WI38 (cell line): ENCODE measurements at regions not wholly inside any gene's neighbourhood (a gene's known extent, or its start where the extent isn't known, plus 50 kb on each side); places are given as distances from the start of the nearest gene placed in this dataset.
"Not testable (repeated sequence)": the region's sequence is repeated elsewhere in the genome, so short reads cannot be mapped to it uniquely, and the experiment has no call there.

ENCODE experiments used
- H3K4me3 ChIP-seq: 2 replicates; pipeline ENCODE4 v1.5.1; 2011; ENCODE audit warnings: low read depth, mild to moderate bottlenecking, control low read depth, low read length
- CTCF ChIP-seq: IDR thresholded peaks from 2 replicates; pipeline ENCODE4 v1.5.1; 2012; ENCODE audit warnings: low read depth, mild to moderate bottlenecking, control low read depth, low read length

- no peak for TF ChIP-seq CTCF
- no peak overlapping the region for H3K4me3 ChIP-seq
Observed at GRCh38 chr3:80734483-80734882, 966.7 kb upstream of the ROBO1 start.

GRCh38 chr3:80733522-80734176 lies 965.9 kb upstream of the ROBO1 start:
- TF ChIP-seq CTCF: no peak
- no peak overlapping the region for H3K4me3 ChIP-seq

GRCh38 chr3:80727561-80727960 lies 959.8 kb upstream of the ROBO1 start:
- not testable (repeated sequence) for H3K4me3 ChIP-seq

- H3K4me3 ChIP-seq: not testable (repeated sequence)
Observed at GRCh38 chr3:80709597-80710322, 942.0 kb upstream of the ROBO1 start.

GRCh38 chr3:80705290-80705689 lies 937.5 kb upstream of the ROBO1 start:
- H3K4me3 ChIP-seq: no peak overlapping the region
- no peak for TF ChIP-seq CTCF

- H3K4me3 ChIP-seq: no peak overlapping the region
- TF ChIP-seq CTCF: no peak
Observed at GRCh38 chr3:80701349-80701748, 933.6 kb upstream of the ROBO1 start.

GRCh38 chr3:80697291-80697690 lies 929.5 kb upstream of the ROBO1 start:
- H3K4me3 ChIP-seq: no peak overlapping the region
- TF ChIP-seq CTCF: no peak

- TF ChIP-seq CTCF: no peak
- H3K4me3 ChIP-seq: no peak overlapping the region
Observed at GRCh38 chr3:80696280-80696679, 928.5 kb upstream of the ROBO1 start.
